A549 (cell line): ENCODE measurements at regions not wholly inside any gene's neighbourhood (a gene's known extent, or its start where the extent isn't known, plus 50 kb on each side); places are given as distances from the start of the nearest gene placed in this dataset.

ENCODE experiments used
- ATAC-seq, 2 experiments: fragments of 200-7000 bp in 1 of 2; fragments of >200 bp in 1 of 2; cut with Nextera tagmentation in 1 of 2; cut with Tn5 transposase in 1 of 2; 3 replicates each; pipeline versions ENCODE4 v1.8.0 to v1.9.1; 2018 to 2020; ENCODE audit warnings: mild to moderate bottlenecking in 1 of 2, moderate library complexity in 1 of 2
- CTCF ChIA-PET: fragments of 300-600 bp; sonication (Branson Sonifier 250); formaldehyde crosslinking; extraction: SDS; loops from one replicate; lab custom pipeline; 2021; ENCODE audit warnings: antibody characterized with exemption, inconsistent platforms; lab: Yijun Ruan, JAX
- POLR2A ChIA-PET: fragments of 350-600 bp; formaldehyde crosslinking; extraction: SDS; loops from one replicate; lab custom pipeline; 2021; ENCODE audit warnings: antibody characterized with exemption, inconsistent platforms; lab: Yijun Ruan, JAX
- DNase-seq, 2 experiments: peaks; one replicate each; pipeline versions ENCODE4 v3.0.0 to v3.0.0-alpha.2; 2011 to 2016; ENCODE audit warnings: low read depth in 1 of 2, low spot score in 1 of 2
- FAIRE-seq: peaks from 2 replicates; lab custom pipeline; 2011; peaks lifted over from hg19 to GRCh38; lab: Jason Lieb, UNC
- H3K27ac ChIP-seq, 2 experiments: fragments of >200 bp; sonication (Bioruptor Twin); formaldehyde crosslinking; 3 replicates each; pipeline ENCODE4 v1.5.1; 2016 to 2017
- H3K4me1 ChIP-seq: fragments of >200 bp; sonication (Bioruptor Twin); formaldehyde crosslinking; 3 replicates; pipeline ENCODE4 v1.6.1; 2016
- H3K4me2 ChIP-seq: fragments of >200 bp; sonication (Bioruptor Twin); formaldehyde crosslinking; 3 replicates; pipeline ENCODE4 v1.6.1; 2016
- H3K4me3 ChIP-seq: fragments of >200 bp; sonication (Bioruptor Twin); formaldehyde crosslinking; 3 replicates; pipeline ENCODE4 v1.5.1; 2016
- H3K9me3 ChIP-seq: fragments of >200 bp; sonication (Bioruptor Twin); formaldehyde crosslinking; 3 replicates; pipeline ENCODE4 v1.6.1; 2016
- ATOH8 ChIP-seq: fragments of 250-450 bp; sonication (Bioruptor Pico); IDR thresholded peaks from 2 replicates; pipeline ENCODE4 v1.5.0; 2020; ENCODE audit warnings: low read depth, mild to moderate bottlenecking, moderate library complexity
- BCL3 ChIP-seq: fragments of >200 bp; sonication (Bioruptor Twin); formaldehyde crosslinking; IDR thresholded peaks from 3 replicates; pipeline ENCODE4 v1.6.1; 2016
- BHLHE40 ChIP-seq: IDR thresholded peaks from 2 replicates; pipeline ENCODE4 v1.6.1; 2012; ENCODE audit warnings: low read depth, low read length, inconsistent platforms
- EHMT2 ChIP-seq: fragments of 200-600 bp; sonication (generic); IDR thresholded peaks from 2 replicates; pipeline ENCODE4 v1.6.1; 2016; ENCODE audit warnings: antibody characterized with exemption, low read depth, mild to moderate bottlenecking, moderate library complexity
- ELK1 ChIP-seq: fragments of 150-350 bp; IDR thresholded peaks from 2 replicates; pipeline ENCODE4 v1.6.1; 2014; ENCODE audit warnings: low read depth, mild to moderate bottlenecking, low read length
- EP300 ChIP-seq, 2 experiments: fragments of >200 bp; sonication (Bioruptor Twin); formaldehyde crosslinking; IDR thresholded peaks; 2 replicates in 1 of 2; 3 replicates in 1 of 2; pipeline ENCODE4 v1.6.1; 2016 to 2017
- ESRRA ChIP-seq: fragments of 150-350 bp; IDR thresholded peaks from 2 replicates; pipeline ENCODE4 v1.6.1; 2014; ENCODE audit warnings: mild to moderate bottlenecking, low read length, borderline replicate concordance
- FOSB ChIP-seq: fragments of 250-450 bp; sonication (Bioruptor Pico); IDR thresholded peaks from 2 replicates; pipeline ENCODE4 v1.5.0; 2020; ENCODE audit warnings: mild to moderate bottlenecking, moderate library complexity
- FOXS1 ChIP-seq: fragments of 250-450 bp; sonication (Bioruptor Pico); IDR thresholded peaks from 2 replicates; pipeline ENCODE4 v1.5.0; 2020; ENCODE audit warnings: mild to moderate bottlenecking, moderate library complexity
- GATA3 ChIP-seq: IDR thresholded peaks from 2 replicates; pipeline ENCODE4 v1.6.1; 2012; ENCODE audit warnings: borderline replicate concordance
- HEYL ChIP-seq: fragments of 250-450 bp; sonication (Bioruptor Pico); IDR thresholded peaks from 2 replicates; pipeline ENCODE4 v1.8.0; 2021; ENCODE audit warnings: mild to moderate bottlenecking, moderate library complexity
- HMGXB4 ChIP-seq: fragments of 250-450 bp; sonication (Bioruptor Pico); IDR thresholded peaks from 2 replicates; pipeline ENCODE4 v1.5.0; 2021; ENCODE audit warnings: mild to moderate bottlenecking, moderate library complexity, borderline replicate concordance
- JUN ChIP-seq, 2 experiments: fragments of >200 bp; sonication (Bioruptor Twin); formaldehyde crosslinking; IDR thresholded peaks; 2 replicates in 1 of 2; 3 replicates in 1 of 2; pipeline ENCODE4 v1.6.1; 2016 to 2017
- KDM5A ChIP-seq: fragments of 200-600 bp; sonication (generic); IDR thresholded peaks from 2 replicates; pipeline ENCODE4 v1.6.1; 2016; ENCODE audit warnings: antibody characterized with exemption, mild to moderate bottlenecking
- NPAS2 ChIP-seq: fragments of 250-450 bp; sonication (Bioruptor Pico); IDR thresholded peaks from 2 replicates; pipeline ENCODE4 v1.8.0; 2022; ENCODE audit warnings: mild to moderate bottlenecking, moderate library complexity, borderline replicate concordance
- NR3C1 ChIP-seq: fragments of >200 bp; sonication (Bioruptor Twin); formaldehyde crosslinking; IDR thresholded peaks from 3 replicates; pipeline ENCODE4 v1.6.1; 2017
- RAD21 ChIP-seq, 2 experiments: fragments of >200 bp in 1 of 2; sonication (Bioruptor Twin) in 1 of 2; formaldehyde crosslinking in 1 of 2; IDR thresholded peaks in 1 of 2; conservative IDR thresholded peaks in 1 of 2; 2 replicates in 1 of 2; 3 replicates in 1 of 2; pipeline ENCODE4 v1.6.1; 2012 to 2018; ENCODE audit warnings: inconsistent platforms in 1 of 2
- REST ChIP-seq: fragments of 200-600 bp; sonication (generic); IDR thresholded peaks from 2 replicates; pipeline ENCODE4 v1.6.1; 2016; ENCODE audit warnings: antibody characterized with exemption, mild to moderate bottlenecking, moderate library complexity
- RFX5 ChIP-seq: fragments of 450-650 bp; IDR thresholded peaks from 2 replicates; pipeline ENCODE4 v1.7.1; 2014; ENCODE audit warnings: antibody characterized with exemption, mild to moderate bottlenecking, moderate library complexity
- RNF2 ChIP-seq: fragments of 200-600 bp; sonication (generic); IDR thresholded peaks from 2 replicates; pipeline ENCODE4 v1.6.1; 2016; ENCODE audit warnings: low read depth, mild to moderate bottlenecking, antibody characterized with exemption, moderate library complexity, borderline replicate concordance
- SMC3 ChIP-seq: fragments of >200 bp; sonication (Bioruptor Twin); formaldehyde crosslinking; IDR thresholded peaks from 3 replicates; pipeline ENCODE4 v1.6.1; 2018; ENCODE audit warnings: inconsistent platforms
- TFCP2L1 ChIP-seq: fragments of 250-450 bp; sonication (Bioruptor Pico); IDR thresholded peaks from 2 replicates; pipeline ENCODE4 v1.5.0; 2021; ENCODE audit warnings: mild to moderate bottlenecking
- ZFP36 ChIP-seq: fragments of 450-650 bp; IDR thresholded peaks from 2 replicates; pipeline ENCODE4 v1.6.1; 2014; ENCODE audit warnings: borderline replicate concordance; ENCODE audit not compliant: partially characterized antibody
- WGBS: methylation state at CpG from one replicate; pipeline ENCODE4 v1.1.6; 2017; ENCODE audit errors: missing lambda C conversion rate; 5-methylcytosine and 5-hydroxymethylcytosine counted together

- TF ChIP-seq BCL3 (no peak), RAD21 (conservative IDR thresholded peaks at IDR 0.05 in 1 of 2, IDR thresholded peaks at IDR 0.05 in 1 of 2) (no peak), HEYL (CRISPR knock-in tag) (no peak), FOSB (CRISPR knock-in tag) (no peak), REST (no peak), ESRRA (no peak), BHLHE40 (no peak), NR3C1 (no peak), HMGXB4 (no peak), EHMT2 (no peak), EP300 (IDR thresholded peaks at IDR 0.05) (no peak)
- Histone ChIP-seq H3K4me2 (no peak overlapping the region), H3K4me3 (no peak overlapping the region), H3K9me3 (no peaks in the 10 kb centered on the region), H3K27ac (no peak overlapping the region), H3K4me1 (no peaks in the 10 kb centered on the region)
- FAIRE-seq (no peak), DNase-seq (no peak), ATAC-seq (no peak)
- ChIA-PET POLR2A (no interaction called here), CTCF (no interaction called here)
- 78% methylated on average over 13 of the region's 13 CpGs for WGBS
Measured at GRCh38 chr6:170140129-170140528, 150.7 kb downstream of the DLL1 start.

GRCh38 chr6:170139531-170139930 lies 151.3 kb downstream of the DLL1 start:
- no peaks in the 10 kb centered on the region for H3K4me1 ChIP-seq
- H3K27ac ChIP-seq: no peak overlapping the region
- POLR2A ChIA-PET: no interaction called here
- no peak for FAIRE-seq
- TF ChIP-seq JUN (IDR thresholded peaks at IDR 0.05) (no peak), NPAS2 (CRISPR knock-in tag) (no peak), ELK1 (no peak), REST (no peak), KDM5A (no peak), ZFP36 (no peak), SMC3 (no peak), RNF2 (no peak), RFX5 (no peak), TFCP2L1 (CRISPR knock-in tag) (no peak), ATOH8 (CRISPR knock-in tag) (no peak), HEYL (CRISPR knock-in tag) (no peak), FOXS1 (no peak), NR3C1 (no peak), FOSB (CRISPR knock-in tag) (no peak), GATA3 (no peak)
- TF ChIP-seq, all 56 proteins: peak for 0
- ATAC-seq (no peak), DNase-seq (no peak)
- no peaks in the 10 kb centered on the region for H3K9me3 ChIP-seq
- no peak overlapping the region for H3K4me2 ChIP-seq
- no peak overlapping the region for H3K4me3 ChIP-seq
- 58% methylated on average over 17 of the region's 22 CpGs for WGBS
- CTCF ChIA-PET: no interaction called here
